DND-41 (cell line): ENCODE measurements at regions not wholly inside any gene's neighbourhood (a gene's known extent, or its start where the extent isn't known, plus 50 kb on each side); places are given as distances from the start of the nearest gene placed in this dataset.

Experiments used
- ATAC-seq: fragments of 200-7000 bp; cut with Tn5 transposase; 3 replicates; pipeline ENCODE4 v1.9.1; 2021; ENCODE audit warnings: low read depth; ENCODE audit not compliant: insufficient read depth
- DNase-seq: peaks from one replicate; pipeline ENCODE4 v3.0.0-alpha.2; 2020
- H2AFZ ChIP-seq: 2 replicates; pipeline ENCODE4 v1.6.0; 2012; ENCODE audit warnings: low read depth, low read length
- H3K27ac ChIP-seq: 2 replicates; pipeline ENCODE4 v1.5.1; 2012; ENCODE audit warnings: low read length, inconsistent platforms
- H3K27me3 ChIP-seq: fragments of 200-600 bp; sonication (generic); 2 replicates; pipeline ENCODE4 v1.6.0; 2012; ENCODE audit warnings: low read length, mild to moderate bottlenecking, inconsistent platforms; ENCODE audit not compliant: insufficient read depth, poor library complexity
- H3K36me3 ChIP-seq: 2 replicates; pipeline ENCODE4 v1.5.1; 2012; ENCODE audit warnings: low read length, inconsistent platforms; ENCODE audit not compliant: insufficient read depth
- H3K4me1 ChIP-seq: 2 replicates; pipeline ENCODE4 v1.5.1; 2012; ENCODE audit warnings: mild to moderate bottlenecking, low read length; ENCODE audit not compliant: insufficient read depth
- H3K4me2 ChIP-seq: 2 replicates; pipeline ENCODE4 v1.6.0; 2012; ENCODE audit warnings: mild to moderate bottlenecking, moderate library complexity, low read length, inconsistent platforms; ENCODE audit not compliant: insufficient read depth
- H3K4me3 ChIP-seq, 2 experiments: fragments of 200-600 bp in 1 of 2; shearing (Covaris generic) in 1 of 2; 2 replicates each; pipeline ENCODE4 v1.5.1; 2012 to 2016; ENCODE audit warnings: inconsistent platforms in 2 of 2, low read length in 2 of 2, mild to moderate bottlenecking in 2 of 2, low read depth in 1 of 2, moderate library complexity in 1 of 2
- H3K79me2 ChIP-seq: 2 replicates; pipeline ENCODE4 v1.6.0; 2012; ENCODE audit warnings: low read length, inconsistent platforms; ENCODE audit not compliant: insufficient read depth
- H3K9ac ChIP-seq: 2 replicates; pipeline ENCODE4 v1.6.0; 2012; ENCODE audit warnings: low read depth, mild to moderate bottlenecking, inconsistent platforms, low read length, moderate library complexity
- H3K9me3 ChIP-seq: 2 replicates; pipeline ENCODE4 v1.5.1; 2012; ENCODE audit warnings: low read length, moderate library complexity, mild to moderate bottlenecking, inconsistent platforms; ENCODE audit not compliant: insufficient read depth, severe bottlenecking
- H4K20me1 ChIP-seq: 2 replicates; pipeline ENCODE4 v1.6.0; 2012; ENCODE audit warnings: low read length; ENCODE audit not compliant: insufficient read depth
- EZH2 ChIP-seq: IDR thresholded peaks from 3 replicates; pipeline ENCODE4 v1.6.1; 2012; ENCODE audit warnings: borderline replicate concordance, low read depth, mild to moderate bottlenecking, moderate library complexity, low read length, inconsistent platforms; ENCODE audit not compliant: severe bottlenecking
- TF ChIP-seq, protein P1 (sequence below): IDR thresholded peaks from 2 replicates; pipeline ENCODE4 v1.5.1; 2012; ENCODE audit warnings: borderline replicate concordance, low read length, moderate library complexity, mild to moderate bottlenecking; ENCODE audit not compliant: poor library complexity, severe bottlenecking; ENCODE audit errors: extremely low read depth

- Histone ChIP-seq H2AFZ (no peak overlapping the region), H3K4me1 (peaks cover 22% of the 10 kb centered on the region), H3K4me3 (no peak overlapping the region), H3K36me3 (no peaks in the 10 kb centered on the region), H3K27me3 (no peaks in the 10 kb centered on the region), H3K4me2 (no peak overlapping the region), H3K79me2 (no peaks in the 10 kb centered on the region), H3K27ac (no peak overlapping the region), H3K9me3 (peaks cover 7% of the 10 kb centered on the region), H3K9ac (no peak overlapping the region), H4K20me1 (no peaks in the 10 kb centered on the region)
- TF ChIP-seq, protein P1, sequence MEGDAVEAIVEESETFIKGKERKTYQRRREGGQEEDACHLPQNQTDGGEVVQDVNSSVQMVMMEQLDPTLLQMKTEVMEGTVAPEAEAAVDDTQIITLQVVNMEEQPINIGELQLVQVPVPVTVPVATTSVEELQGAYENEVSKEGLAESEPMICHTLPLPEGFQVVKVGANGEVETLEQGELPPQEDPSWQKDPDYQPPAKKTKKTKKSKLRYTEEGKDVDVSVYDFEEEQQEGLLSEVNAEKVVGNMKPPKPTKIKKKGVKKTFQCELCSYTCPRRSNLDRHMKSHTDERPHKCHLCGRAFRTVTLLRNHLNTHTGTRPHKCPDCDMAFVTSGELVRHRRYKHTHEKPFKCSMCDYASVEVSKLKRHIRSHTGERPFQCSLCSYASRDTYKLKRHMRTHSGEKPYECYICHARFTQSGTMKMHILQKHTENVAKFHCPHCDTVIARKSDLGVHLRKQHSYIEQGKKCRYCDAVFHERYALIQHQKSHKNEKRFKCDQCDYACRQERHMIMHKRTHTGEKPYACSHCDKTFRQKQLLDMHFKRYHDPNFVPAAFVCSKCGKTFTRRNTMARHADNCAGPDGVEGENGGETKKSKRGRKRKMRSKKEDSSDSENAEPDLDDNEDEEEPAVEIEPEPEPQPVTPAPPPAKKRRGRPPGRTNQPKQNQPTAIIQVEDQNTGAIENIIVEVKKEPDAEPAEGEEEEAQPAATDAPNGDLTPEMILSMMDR = no peak
- TF ChIP-seq EZH2 = no peak
- ATAC-seq (no peak), DNase-seq (no peak)
These were observed 50.2 kb upstream of the TNFSF10 start for GRCh38 chr3:172573422-172573821.
